ENCODE measurements at regions not wholly inside any gene's neighbourhood (a gene's known extent, or its start where the extent isn't known, plus 50 kb on each side); places are given as distances from the start of the nearest gene placed in this dataset.
A peak's percentile ranks its signal among the peaks of the same experiment; 100 is the strongest.
"Not testable (repeated sequence)": the region's sequence is repeated elsewhere in the genome, so short reads cannot be mapped to it uniquely, and the experiment has no call there.

DNA sequence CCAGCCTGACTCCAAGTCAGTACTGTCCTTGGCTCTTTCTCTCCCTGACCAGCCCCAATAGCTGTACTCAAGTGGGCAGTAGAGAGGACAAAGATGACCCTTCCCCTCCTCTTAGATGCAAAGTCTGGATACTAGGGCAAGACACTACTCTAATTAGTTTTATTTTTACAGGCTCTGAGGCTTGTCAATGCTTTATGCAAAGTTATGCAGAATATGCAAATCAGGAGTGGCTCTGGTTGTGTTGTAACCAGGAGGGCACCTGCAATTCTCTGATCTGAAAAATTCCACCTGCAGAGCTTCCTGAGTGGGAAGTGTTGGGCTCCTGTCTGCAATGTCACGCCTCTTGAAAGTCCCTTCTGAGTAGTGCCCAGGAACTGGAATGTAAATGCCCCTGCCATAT lies 201.5 kb downstream of the RGS3 start:
- no peak for DNase-seq (ENCODE audit: low read depth)

DNA sequence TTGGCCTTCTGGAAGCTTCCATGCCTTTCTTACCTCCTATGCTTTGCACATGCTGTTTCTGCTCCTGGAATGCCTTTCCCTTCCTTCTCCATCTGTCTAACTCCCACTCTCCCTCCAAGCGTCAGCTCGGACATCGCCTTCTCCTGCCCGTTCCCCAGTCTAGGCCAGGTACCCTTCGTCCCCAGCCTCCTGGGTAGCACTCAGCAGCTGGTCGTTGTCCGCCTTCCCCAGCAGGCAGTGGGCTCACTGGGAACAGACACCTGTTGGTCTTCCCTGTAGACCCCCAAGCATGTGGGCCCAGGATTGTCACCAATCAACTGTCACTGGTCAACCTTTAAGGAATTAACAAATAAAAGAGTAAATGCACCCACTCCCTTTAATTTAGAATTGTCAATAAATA lies 202.2 kb downstream of the RGS3 start:
- DNase-seq (ENCODE audit: low read depth), result no peak

DNA sequence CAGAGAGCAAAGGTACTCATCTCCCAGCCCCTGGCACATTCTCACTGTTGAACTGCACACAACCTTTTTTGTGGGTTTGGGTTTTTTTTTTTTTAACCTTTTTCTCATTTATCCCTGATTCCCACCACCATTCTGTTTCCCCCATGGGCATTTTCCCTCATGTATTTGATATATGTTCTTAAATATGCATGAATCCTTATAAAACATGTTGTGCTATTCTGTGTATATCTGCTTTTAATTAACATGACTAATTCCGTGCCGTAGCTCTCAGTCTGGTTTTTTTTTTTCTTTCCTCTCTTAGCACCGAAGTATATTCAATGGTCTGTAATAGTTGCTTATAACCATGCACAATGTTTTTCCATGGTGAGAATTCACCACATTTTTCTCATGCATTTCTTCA lies 204.5 kb downstream of the RGS3 start:
- DNase-seq (ENCODE audit: low read depth), result no peak

DNA sequence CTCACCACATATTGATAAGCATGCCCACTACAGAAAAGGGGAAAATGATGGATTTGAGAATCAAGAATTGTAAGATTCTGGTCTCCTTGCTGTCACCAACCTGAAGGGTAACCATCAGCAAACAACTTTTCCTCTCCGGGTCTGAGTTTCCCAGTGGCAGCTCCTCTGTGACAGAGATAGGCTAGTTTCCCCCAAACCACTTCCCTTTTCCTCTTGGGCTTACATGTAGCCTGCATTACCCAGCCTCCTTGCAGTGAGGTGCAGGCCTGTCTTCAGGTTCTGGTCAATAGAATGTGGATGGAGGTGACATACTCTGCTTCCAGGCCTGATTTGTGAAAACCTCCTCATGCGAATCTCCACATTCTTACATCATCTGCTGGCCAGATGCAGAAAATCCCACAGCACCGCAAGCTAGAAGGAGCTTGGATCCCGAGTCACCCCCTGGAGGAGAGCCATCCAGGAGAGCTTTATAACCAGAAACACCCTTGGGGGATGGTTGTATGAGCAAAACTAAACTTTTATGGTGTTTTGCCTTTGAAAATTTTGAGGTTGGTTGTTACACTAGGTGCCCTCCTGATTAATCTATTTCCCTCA lies 206.1 kb downstream of the RGS3 start:
- DNase-seq (ENCODE audit: low read depth), result no peak

DNA sequence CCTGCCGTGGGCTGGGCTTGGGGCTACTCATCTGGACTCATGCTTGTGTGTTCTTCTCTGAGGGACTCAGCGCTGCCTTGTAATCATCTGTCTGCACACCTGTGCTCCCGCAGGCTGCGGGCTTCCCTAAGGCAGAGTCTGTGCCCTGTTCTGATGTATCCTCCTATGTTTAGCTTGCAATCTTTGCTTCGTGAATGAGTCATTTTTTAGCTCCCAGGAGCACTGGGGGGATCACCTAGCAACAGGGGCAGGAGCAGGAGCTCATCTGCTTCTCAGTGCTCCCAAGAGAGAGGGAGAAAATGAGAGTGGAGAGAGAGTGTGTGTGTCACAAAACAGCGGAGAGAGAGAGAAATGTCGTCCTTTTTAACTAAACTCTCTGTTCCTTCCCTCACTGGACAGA lies 202.4 kb upstream of the ZNF618 start:
- no peak for DNase-seq (ENCODE audit: low read depth)

DNA sequence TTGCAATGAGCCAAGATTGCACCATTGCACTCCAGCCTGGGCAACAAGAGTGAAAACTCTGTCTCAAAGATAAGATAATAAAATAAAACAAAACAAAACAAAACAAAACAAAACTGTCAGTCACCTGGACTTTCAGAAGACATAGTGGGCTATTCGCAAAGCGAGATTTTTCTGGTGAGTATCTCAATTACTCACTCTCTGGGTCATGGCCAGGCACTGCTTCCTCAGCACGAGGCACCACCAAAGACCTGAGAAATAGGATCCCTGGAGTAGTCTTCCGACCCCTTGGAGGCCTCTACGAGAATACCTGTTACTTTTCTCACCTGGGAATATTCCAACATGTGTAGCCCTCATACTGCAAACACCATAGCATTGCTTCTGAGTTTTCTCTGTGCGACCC lies 201.7 kb upstream of the ZNF618 start:
- no peak for DNase-seq (ENCODE audit: low read depth)

DNA sequence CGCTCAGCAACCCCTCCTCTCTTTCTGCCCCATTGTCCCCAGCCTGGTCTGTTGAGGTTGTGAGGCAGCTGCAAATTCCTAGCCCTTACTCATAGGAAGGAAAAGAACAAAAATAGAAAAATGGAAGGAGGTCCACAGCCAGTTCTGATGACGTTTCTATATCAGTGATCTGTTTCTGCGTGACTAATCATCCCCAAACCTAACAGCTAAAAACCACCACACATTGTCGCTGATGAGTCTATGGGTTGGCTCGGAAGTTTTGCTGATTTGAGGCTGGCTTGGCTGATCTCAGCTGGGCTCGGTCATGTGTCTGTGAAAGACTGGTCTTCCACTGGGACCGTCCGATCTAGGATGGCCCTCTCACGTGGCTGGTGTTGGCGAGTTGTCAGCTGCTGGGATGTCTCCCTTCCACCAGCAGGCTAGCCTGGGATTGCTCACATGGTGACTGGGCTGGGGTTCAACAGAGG lies 200.6 kb upstream of the ZNF618 start:
- DNase-seq (ENCODE audit: low read depth), result no peak

DNA sequence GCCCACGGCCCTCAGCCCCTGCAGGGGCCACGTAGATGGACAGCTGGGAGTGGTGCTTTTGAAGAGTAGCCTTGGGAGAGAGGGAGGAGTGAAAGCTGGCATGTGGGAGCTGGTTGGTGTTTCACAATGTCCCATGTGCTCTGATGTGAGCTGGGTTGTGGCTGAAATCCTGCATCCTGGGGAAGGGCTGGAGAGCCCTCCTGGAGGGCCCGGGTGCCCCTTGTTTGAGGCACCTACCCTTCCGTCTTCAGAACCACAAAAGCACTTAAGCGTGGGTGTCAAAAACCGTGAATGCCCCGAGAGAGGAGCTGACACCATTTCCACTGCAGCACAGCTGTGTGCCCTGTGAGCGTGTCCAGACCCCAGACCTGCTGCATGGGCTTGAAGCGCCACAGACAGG lies 199.1 kb upstream of the ZNF618 start:
- DNase-seq (ENCODE audit: low read depth), result no peak

DNA sequence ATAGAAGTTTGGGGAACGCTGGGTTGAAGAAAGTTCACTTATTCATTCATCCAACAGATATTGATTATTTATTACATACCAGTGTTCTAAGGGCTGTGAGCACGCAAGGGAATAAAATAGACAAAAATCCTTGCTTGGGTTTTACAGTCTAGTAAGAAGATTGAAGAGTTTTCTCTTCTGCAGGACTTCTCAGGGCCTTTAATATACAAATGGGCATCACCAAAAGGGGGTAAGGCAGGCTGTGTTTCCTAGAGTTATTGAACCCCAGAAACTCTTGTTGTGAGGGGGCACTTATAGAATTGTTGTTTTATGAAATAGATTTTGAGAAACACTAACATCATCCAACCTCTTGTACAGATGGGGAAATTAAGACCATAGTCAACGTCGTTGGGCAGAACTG lies 198.5 kb upstream of the ZNF618 start:
- DNase-seq (ENCODE audit: low read depth), result no peak

DNA sequence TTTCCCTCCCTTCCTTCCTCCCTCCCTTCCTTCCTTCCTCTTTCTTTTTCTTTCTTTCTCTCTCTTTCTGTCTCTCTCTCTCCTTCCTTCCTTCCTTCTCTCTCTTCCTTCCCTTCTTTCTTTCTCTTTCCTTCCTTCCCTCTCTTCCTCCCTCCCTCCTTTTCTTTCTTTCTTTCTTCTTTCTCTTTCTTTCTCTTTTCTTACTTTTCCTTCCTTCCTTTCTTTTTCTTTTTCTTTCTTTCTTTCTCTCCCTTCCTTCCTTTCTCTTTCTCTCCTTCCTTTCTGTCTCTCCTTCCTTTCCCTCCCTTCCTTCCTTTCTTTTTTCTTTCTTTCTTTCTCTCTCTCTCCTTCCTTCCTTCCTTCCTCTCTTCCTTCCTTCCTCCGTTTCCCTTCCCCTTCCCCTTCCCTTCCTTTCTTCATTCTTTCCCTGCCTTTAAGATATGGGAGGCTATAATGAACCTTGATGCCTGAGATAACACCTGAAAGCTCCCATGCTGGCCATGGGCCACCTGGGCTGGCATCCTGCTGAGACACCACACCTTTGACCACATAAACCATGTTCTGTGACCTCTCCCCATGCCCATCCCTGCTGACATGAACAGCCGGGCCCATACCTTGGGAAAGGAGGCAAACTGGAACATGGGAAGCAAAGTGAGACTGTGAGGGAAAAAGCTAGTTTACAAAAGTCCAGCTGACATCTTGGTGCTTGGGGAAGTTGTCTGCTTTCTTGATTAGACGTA lies 197.8 kb upstream of the ZNF618 start:
- DNase-seq (ENCODE audit: low read depth), result no peak

DNA sequence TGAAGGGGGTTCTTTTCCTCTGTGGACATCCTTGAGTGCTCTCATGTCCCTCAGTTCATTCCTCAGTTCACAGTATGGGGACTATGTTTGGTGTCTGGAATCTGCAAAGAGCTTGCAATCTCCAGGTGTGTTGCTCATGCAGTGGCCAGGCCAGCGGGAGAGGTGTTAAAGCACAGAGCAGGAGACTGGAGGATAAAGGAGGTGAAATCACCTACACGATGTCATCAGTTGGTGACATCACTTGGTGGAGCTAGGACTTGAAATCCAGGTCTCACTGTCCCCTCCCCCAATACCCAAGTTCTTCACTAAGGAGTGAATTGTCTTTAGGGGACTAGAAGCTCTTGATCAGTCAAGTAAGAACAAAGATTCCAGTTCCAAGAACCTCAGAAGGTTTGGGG lies 197.3 kb upstream of the ZNF618 start:
- no peak for DNase-seq (ENCODE audit: low read depth)

DNA sequence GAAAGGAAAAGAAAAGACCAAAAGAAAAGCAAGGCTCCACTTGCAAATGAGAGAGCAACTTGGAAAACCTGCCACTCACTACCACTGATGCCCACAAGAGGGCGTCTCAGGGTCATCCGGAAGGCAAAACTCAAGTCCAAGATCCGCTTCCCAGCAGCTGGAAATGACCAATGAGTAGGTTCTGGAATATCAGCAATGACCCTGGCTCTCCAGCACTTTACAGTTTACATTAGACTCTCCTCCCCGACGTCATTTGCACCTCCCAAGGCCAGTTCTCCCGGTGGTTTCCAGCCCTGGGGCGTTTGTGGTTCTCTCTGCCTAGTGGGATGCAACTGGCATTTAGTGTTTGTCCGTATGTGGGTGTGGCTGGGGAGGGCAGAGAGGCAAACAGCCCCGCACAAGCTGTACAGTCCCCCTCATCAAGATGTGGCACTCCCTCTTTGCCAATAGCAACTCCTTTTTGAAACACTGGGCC lies 193.8 kb upstream of the ZNF618 start:
- DNase-seq (ENCODE audit: low read depth), result peak; percentile 15

DNA sequence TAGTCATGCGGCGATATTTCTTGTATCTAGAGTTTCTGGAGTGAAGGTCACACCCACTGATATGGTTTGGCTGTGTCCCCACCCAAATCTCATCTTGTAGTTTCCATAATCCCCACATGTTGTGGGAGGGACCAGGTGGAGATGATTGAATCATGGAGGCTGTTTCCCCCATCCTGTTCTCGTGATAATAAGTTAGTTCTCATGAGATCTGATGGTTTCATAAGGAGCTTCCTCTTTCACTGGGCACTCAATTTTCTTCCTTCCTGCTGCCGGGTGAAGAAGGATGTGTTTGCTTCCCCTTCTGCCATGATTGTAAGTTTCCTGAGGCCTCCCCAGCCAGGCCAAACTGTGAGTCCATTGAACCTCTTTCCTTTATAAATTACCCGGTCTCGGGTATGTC lies 190.5 kb upstream of the ZNF618 start:
- DNase-seq (ENCODE audit: low read depth), result not testable (repeated sequence)

DNA sequence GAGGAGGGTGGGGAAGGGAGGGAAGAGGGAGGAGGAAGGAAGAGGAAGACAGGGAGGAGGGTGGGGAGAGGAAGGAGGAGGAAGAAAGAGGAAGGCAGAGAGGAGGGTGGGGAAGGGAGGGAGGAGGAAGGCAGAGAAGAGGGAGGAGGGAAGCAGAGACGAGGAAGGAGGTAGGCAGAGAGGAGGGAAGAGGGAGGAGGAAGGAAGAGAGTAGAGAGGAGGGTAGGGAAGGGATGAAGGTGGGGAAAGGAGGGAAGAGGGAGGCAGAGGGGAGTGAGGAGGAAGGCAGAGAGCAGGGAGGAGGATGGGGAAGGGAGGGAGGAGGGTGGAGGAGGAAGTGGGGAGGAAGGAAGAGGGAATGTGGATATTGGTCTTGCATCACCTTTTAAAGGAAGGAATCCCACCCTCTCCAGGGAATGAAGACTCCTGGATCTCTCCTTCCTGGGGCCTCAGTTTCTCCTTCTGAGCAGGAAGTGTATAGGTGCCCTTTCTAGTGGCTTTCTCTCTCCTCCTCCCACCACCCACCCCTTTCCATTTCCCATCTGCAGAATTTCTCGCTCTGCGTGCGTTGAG lies 188.9 kb upstream of the ZNF618 start:
- no peak for DNase-seq (ENCODE audit: low read depth)

DNA sequence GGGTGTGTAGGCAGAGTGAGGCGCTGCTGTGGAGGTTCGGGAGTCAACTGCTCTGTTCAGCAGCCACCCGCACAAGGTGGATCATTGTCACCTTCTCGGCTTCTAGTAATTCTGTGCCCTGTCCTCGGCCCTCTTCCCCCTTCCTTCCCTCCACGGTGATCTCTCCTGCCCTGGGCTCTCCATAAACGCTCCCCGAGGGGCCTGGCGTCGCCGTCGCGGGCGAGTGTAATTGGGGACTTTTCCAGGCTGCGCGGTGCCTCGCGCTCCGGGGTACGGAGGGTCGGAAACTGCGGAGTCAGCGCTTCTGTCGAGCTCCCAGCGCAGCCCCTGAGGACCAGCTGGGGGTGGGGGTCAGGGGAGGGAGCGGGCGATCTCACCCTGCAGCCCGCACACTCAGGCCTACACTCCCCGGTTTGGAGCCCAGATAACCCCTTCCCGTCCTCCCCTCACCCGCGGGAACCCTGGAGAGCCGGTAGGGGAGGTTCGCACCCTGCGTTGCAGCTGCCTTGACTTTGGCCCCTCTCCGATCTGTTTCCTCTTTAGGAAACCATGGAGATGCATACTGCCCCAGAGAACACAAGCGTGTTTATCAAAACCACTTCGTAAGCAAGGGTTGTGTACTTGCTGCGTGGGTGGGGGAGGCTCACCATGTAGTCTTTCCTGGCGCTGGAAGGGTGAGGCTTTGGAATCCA lies 188.3 kb upstream of the ZNF618 start:
- no peak for DNase-seq (ENCODE audit: low read depth)

DNA sequence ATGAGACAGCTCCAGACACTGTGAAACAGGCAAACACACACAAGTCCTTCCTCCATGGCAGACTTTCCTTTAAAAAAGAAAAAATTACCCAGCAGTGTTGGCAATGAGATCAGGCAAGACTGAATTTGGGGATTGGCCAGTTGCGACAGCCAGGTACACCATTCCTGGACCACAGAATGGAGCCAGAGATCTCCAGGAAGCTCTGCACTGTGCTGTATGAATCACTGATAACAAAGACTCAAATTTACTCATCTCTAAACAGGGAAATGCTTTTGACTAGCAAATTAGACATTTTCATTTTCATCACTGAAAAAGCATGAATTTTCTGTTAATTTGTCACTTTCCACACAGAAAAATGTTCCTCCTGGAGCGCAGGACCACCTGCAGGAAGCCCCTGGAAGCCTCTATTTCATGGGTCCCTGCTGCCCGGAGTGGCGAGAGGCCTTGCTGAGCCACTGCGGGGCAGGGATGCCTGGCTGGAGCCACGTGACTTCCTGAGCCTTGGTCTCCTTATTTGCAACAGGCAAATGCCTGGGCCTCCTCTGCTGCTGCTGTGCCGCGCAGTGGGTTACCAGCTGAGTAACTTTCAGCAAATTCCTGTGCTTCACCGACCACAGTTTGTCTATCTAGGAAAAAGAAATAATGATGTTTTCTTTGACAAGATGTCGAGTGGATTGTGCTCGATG lies 185.9 kb upstream of the ZNF618 start:
- DNase-seq (ENCODE audit: low read depth), result no peak

DNA sequence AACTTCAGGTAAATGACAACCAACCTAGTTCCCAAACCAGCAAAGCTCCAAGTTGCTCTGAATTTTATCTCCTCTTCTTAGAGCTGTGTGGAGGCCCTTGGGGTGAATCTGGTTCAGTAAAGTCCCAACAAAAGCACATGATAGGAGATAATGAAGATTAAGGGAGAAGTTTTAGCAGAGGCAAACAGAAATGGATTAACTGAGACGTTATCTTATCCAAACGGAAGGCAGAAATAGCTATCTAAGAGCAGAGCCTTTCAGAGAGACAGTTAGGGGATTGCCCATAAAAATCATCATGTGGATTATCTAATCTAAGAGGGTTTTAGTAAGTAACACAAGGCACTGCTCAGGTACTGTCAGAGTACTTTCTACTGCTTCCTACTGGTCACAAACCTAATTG lies 183.9 kb upstream of the ZNF618 start:
- no peak for DNase-seq (ENCODE audit: low read depth)

DNA sequence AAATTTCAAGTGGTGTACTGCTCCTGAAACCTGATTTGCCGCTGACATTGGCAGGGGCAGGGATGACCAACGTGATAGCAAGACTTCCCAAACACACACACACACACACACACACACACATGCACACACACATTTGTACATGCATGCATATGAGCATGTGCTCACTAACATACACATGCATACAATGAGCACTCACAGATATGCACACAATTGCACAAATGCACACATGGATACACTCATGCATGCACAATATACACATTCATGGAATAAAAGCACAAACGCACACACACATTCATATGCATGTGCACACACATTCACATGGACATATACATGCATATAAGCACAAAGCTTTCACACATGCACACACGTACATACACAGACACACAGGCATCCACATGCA lies 181.2 kb upstream of the ZNF618 start:
- no peak for DNase-seq (ENCODE audit: low read depth)

DNA sequence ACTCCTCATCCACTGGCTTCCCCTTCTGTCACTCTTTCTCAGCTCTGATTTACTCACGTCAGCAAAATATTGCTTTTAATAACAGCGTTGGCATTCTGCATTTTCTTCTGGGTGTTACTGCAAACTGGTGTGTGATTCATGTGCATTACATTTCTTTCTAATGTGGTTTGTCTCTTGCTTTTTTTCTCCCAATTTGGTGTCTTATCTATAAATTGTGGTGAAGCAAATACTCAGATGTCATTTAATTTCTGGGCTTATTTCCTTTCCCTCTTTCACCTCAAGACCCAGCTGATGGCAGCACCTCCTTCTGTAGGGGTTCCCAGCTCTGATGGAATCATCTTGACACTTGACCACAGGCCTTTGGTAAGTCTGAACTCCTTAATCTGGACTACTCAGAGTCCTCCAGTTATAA lies 180.7 kb upstream of the ZNF618 start:
- no peak for DNase-seq (ENCODE audit: low read depth)

DNA sequence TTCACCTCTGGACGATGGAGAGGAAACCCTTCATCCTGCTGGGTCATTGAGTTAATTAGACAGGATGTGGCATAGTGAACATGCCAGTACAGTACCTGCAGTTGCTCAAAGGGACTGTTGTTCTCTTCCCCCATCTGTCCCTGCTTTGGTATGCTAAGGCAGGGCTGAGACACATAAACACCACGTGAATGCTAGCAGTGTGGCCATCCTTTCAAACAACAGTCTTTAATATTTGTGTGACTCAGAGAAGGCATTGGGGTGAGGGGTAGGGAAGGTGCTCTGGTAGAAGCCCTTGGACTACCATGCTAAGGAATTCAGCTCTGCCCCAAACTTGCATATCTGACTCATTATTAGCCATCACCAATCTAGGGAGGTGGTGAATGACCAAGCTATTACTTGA lies 180.2 kb upstream of the ZNF618 start:
- no peak for DNase-seq (ENCODE audit: low read depth)

DNA sequence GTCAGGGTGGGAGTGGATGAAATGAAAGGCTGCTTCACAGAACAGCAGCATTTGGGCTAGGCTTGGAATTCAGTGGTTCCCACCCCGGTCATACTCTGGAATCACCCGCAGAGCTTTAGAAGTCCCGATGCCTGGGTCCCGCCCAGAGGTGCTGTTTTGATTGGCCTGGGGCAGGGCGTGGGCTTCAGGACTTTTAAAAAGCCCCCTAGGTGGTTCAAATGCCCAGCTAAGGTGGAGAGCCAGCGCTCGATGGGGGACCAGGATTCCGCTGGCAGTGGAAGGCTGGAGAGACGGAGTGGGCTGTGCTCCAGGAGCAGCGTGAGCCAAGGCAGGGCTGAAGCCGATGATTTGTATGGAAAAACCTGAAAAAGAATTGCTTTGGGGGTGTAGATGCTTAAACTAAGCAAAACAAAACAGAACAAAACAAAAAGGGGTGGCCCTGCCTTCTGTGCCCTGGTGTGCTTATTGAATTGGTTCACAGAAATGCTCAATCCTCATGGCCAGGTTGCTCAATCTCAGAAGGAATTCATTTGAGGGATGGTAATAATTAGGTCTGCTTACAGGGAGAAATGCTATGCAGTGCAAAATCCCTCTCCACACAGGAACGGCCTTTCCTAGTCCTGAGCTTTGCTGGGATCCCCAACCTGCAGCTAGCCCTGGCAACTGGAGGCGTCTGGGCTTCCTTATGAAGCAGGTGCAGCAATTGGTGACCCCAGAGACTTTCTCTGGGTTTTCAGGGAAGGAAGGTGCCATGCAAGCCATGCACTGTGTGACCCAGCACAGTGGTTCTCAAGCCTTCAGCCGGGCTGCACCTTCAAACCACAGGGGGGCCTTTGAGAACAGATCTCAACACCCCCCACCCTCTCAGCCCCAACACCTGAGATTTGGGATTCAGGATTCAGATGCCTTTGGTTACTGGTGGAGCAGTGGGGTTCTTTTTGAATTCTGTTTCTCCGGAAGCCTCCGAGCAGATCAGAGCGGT lies 174.0 kb upstream of the ZNF618 start:
- DNase-seq (ENCODE audit: low read depth), result no peak
